Right lung (tissue), 2 donors: ENCODE measurements at regions not wholly inside any gene's neighbourhood (a gene's known extent, or its start where the extent isn't known, plus 50 kb on each side); places are given as distances from the start of the nearest gene placed in this dataset.
"Not testable (repeated sequence)": the region's sequence is repeated elsewhere in the genome, so short reads cannot be mapped to it uniquely, and the experiment has no call there.

Experiments
- DNase-seq, 2 donors: peaks; one replicate each; pipeline ENCODE4 v3.0.0-alpha.2; 2013

DNA sequence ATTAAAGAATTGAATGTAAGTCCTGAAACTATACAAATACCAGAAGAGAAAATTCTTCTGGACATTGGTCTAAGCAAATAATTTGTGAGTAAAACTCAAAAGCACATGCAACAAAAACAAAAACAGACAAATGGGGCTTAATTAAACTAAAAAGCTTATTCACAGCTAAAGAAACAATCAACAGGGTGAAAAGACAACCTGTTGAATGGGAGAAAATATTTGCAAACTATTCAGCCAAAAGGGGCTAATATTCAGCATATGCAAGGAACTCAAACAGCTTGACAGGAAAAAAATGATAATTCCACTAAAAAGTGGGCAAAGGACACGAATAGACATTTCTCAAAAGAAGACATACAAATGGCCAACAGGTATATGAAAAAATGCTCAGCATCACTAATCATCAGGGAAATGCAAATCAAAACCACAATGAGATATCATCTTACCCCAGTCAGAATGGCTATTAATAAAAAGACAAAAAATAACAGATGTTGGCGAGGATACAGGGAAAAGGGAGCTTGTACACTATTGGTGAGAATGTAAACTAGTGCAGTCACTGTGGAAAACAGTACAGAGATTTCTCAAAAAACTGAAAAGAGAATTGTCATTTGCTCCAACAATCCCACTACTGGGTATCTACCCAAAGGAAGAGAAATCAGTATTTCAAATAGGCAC, 177.5 kb upstream of the RTL1 start:
- DNase-seq = no peak

- DNase-seq = no peak
Observed at GRCh38 chr14:101082036-101082435, 178.5 kb upstream of the RTL1 start.

- DNase-seq = no peak
Observed at GRCh38 chr14:101082436-101083384, 179.2 kb upstream of the RTL1 start.

DNA sequence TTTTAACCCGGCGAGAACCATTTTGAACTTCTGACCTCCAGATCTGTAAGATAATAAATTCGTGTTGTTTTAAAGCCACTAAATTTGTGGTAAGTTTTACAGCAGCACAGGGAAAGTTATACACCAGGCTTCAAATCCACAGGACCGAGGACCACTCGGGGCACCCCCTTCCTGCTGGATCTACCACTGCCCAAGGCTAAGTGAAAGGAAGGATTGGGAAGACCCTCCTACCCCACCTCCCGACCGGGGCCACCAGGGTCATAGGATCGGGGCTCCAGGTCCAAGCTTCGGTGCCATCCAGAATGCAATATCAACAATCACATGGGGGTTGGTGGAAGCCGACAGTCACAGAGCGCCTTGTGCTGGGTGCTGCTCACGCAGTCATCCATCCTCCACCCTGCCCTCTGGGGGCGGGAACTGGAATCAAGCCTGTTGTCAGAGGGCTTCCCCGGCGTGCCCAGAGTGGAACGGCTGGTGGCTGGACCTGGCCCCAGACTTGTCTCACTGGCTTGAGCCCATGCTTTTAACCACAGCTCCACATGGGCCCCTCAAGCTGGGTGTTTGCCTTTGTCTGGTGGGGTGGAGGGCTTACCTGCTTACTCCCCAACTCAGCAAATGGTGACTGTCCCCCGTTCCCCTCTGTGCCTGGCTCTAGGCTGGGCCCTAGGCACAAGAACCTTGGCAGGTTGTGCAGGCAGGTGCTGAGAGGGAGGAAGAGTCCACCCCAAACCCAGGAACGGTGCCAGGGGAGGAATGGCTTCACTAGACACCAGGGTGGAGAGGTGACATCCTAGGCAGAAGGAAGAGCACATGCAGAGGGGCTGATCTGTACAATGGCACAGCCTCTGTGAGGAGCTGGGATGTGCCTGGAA, 180.3 kb upstream of the RTL1 start:
- DNase-seq = no peak

DNA sequence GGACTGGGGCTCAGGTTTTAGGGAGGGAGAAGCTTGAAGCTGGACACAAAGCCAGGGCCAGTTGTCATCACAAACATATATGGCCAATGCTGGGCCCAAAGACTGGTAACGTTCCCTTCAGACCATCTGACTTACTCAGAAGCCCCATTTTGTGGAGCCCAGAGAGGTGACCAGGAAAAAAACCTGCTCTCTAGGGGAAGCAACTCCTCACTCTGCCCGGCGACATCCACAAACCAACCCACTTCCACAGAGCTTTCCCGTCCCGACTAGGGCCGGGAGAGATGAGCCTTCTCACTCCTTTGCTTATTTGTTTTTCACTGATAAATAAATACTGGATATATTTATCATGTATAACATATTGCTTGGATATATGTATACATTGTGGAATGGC, 180.9 kb upstream of the RTL1 start:
- DNase-seq = no peak

- DNase-seq = no peak
Observed at GRCh38 chr14:101086926-101087325, 183.4 kb upstream of the RTL1 start.

- no peak for DNase-seq
Observed at GRCh38 chr14:101087614-101088394, 184.3 kb upstream of the RTL1 start.

DNA sequence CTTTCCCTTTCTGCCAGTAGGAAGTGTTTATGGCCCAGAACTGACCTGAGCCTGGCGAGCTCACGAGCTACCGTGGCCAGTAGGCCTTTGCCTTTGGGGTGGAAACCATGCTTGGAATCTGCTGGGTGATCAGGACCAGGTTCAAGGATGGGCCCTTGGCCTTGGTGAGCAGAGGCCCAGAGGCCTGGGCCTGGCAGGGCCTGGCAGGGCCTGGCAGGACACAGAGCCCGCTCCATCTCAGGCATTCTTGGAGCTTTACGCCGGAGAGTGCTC, 184.8 kb upstream of the RTL1 start:
- DNase-seq = no peak

DNA sequence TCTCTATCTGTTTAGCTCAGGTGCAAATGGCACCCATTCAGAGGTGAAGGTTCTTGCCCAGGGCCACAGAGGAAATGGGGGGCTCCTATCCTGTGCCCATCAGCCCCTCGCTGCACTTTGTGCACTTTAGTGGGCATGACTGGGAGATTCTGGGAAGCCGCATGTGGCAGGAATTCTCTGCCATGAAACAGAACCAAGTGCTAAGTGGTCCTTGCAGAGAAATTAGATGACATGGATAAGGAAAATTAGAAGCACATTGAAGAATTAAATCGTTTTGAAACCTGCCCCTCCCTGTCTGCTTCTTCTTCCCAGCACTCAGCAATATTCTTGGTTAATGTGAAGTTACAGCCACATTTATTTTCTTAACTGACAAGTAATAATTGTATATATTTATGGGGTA, 185.2 kb upstream of the RTL1 start:
- no peak for DNase-seq

DNA sequence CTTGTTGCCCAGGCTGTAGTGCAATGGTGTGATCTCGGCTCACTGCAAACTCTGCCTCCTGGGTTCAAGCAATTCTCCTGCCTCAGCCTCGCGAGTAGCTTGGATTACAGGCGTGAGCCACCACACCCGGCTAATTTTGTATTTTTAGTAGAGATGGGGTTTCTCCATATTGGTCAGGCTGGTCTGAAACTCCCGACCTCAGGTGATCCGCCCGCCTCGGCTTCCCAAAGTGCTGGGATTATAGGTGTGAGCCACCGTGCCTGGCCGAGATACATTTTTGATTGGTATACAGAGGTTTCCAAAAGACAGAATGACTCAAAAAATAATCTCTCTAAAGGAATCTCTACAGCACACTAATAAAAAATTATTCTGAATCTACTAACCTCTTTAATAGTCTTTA, 187.0 kb upstream of the RTL1 start:
- DNase-seq = not testable (repeated sequence)

DNA sequence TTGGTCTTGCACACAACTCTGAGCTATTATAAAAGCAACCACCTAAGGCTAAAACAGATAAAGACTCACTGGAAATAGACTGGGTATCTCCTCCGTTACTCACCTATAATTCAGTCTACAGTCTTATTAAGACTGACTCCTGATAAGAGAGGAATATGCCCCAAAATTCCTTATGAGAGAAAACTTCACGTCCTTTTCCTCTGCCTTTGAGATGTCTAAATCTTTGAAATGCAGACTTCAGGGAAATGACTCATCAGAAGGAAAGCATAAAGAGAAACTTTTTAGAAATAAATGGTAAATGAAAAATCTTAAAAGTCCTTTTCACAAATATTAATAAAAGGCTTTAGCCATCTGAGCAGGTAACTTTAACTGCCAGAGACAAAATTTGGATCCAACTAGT, 187.5 kb upstream of the RTL1 start:
- DNase-seq = no peak

- not testable (repeated sequence) for DNase-seq
Observed at GRCh38 chr14:101094916-101095315, 191.4 kb upstream of the RTL1 start.

GRCh38 chr14:101096551-101096950, 193.0 kb upstream of the RTL1 start:
- no peak for DNase-seq

DNA sequence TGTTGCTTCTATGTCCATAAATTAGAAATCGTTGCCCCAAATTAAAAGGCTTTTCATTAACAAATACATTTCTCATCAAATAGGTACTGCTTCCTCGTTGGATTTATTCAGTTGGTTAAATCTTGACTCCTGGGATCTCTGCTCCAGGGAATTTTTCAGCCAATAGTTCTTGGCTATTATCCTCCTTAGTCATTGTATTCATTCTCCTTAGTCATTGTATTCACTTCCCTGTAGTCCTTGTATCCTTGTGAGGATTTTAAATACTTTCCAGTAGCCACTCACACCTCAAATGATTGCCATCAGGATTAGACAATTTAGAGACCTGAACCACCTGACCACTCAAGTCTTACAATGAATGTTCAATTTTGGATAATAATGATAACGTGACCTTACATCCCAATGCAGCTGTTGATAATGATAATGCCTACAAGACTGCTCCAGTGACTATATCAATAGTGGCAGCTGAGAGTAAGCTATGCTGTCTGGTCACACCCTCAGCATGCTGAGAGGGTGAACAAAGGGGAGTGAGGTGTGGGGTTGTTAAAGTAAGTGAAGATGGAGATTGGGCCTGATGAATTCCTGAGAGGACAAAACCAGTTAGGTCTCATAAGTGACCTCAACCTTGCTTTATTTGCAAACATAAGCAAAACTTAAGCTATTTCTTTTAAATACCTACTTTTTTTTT, 193.7 kb upstream of the RTL1 start:
- DNase-seq = no peak

- DNase-seq = no peak
Observed at GRCh38 chr14:101098177-101098576, 194.7 kb upstream of the RTL1 start.

DNA sequence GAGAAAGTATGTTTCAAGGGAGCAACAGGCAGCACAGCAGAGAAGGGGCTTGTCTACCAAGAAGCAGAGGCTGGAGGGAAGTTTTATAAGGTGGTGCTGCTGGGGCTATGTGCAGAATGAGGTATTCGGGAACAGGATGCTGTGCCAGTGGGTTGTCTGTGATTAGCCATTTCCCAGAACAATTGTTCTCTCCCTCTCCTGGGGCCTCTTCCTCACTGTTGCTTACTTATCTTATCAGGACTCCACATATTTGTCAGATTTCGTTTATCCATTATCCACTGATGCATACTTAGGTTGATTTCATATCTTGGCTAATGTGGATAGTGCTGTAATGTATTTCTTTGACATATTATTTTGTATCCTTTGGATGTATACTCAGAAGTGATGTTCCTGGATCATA, 195.1 kb upstream of the RTL1 start:
- DNase-seq = no peak

DNA sequence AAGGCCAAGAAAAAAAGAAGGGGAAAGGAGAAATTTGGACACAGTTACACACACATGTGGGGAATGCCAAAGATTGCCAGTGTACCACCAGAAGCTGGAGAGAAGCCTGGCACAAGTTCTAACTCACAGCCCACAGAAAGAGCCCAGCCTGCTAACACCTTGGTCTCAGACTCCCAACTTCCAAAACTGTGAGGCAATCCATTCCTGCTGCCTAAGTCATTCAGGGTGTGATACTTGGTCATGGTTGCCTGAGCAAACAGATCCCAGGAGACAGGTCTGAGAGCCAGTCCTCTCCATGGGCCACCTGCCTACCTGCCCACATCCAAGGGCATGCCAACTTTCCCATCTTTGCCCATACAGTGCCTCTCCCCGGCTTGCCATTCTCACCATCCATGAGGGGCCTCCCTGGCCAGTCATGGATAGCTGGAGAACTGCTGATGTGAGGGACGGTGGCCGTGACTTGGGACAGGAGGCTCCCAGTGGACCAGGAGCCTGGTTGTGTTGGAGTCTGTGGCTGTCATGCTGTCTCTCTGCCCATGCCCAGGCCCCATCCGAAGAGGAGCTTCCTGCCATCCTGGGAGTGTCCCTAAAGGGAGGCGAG, 198.0 kb upstream of the RTL1 start:
- DNase-seq = no peak

- DNase-seq = no peak
Observed at GRCh38 chr14:101102875-101103274, 199.4 kb upstream of the RTL1 start.

GRCh38 chr14:101103321-101103901, 199.9 kb upstream of the RTL1 start:
- no peak for DNase-seq

GRCh38 chr14:101104485-101104884, 201.0 kb upstream of the RTL1 start:
- DNase-seq = no peak
